SK-N-MC (cell line): ENCODE measurements at regions not wholly inside any gene's neighbourhood (a gene's known extent, or its start where the extent isn't known, plus 50 kb on each side); places are given as distances from the start of the nearest gene placed in this dataset.
"Not testable (repeated sequence)": the region's sequence is repeated elsewhere in the genome, so short reads cannot be mapped to it uniquely, and the experiment has no call there.

Experiments
- EZH2 ChIP-seq: fragments of 200-600 bp; sonication (generic); IDR thresholded peaks from one replicate; pipeline ENCODE4 v1.6.1; 2017; ENCODE audit warnings: antibody characterized with exemption
- FOXP2 ChIP-seq: optimal IDR thresholded peaks from 2 replicates; pipeline ENCODE3; 2011; ENCODE audit warnings: mild to moderate bottlenecking, moderate library complexity; ENCODE audit not compliant: insufficient read depth; ENCODE audit errors: extremely low read length, control extremely low read depth
- POLR2AphosphoS5 ChIP-seq: IDR thresholded peaks from 2 replicates; pipeline ENCODE4 v1.6.1; 2012; ENCODE audit warnings: mild to moderate bottlenecking, low read depth, low read length, borderline replicate concordance

- not testable (repeated sequence) for TF ChIP-seq POLR2AphosphoS5, EZH2, FOXP2
These were observed 264.1 kb downstream of the GOLGA6L6 start for GRCh38 chr15:20277451-20277850.
